SU-DHL-6 (cell line): ENCODE measurements at regions not wholly inside any gene's neighbourhood (a gene's known extent, or its start where the extent isn't known, plus 50 kb on each side); places are given as distances from the start of the nearest gene placed in this dataset.

Experiments
- CTCF ChIP-seq: fragments of 200-600 bp; sonication (generic); IDR thresholded peaks from one replicate; pipeline ENCODE4 v1.5.1; 2017; ENCODE audit warnings: antibody characterized with exemption, mild to moderate bottlenecking, low read length, moderate library complexity; ENCODE audit not compliant: insufficient read depth, poor library complexity, severe bottlenecking
- EZH2phosphoT487 ChIP-seq: fragments of 200-600 bp; sonication (generic), shearing (Covaris generic); conservative IDR thresholded peaks from 2 replicates; pipeline ENCODE4 v1.6.1; 2018; ENCODE audit warnings: mild to moderate bottlenecking, antibody characterized with exemption, low read length, moderate library complexity, mixed read lengths

DNA sequence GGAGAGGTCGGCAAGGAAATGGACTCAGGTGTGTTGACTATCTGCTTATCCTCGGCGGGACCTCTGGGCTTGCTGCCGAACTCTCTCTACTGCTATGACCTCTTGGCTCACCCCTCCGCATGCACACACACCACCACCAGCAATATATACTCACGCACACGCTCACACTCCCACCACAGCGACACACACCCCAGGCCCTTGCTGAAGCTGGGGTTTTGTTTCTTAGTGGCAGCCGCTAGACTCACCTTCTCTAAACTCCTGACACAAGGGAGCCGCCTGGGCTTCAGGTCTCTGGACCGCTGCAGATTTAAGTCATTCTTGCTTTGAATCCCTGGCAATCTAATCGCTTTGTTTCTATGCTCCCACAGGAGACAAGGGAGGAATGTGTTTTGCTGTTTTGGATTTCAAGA is 59.4 kb upstream of the BACH2 start:
- TF ChIP-seq CTCF: no peak
- TF ChIP-seq EZH2phosphoT487: no peak
